Ishikawa (cell line): ENCODE measurements at regions not wholly inside any gene's neighbourhood (a gene's known extent, or its start where the extent isn't known, plus 50 kb on each side); places are given as distances from the start of the nearest gene placed in this dataset.

ENCODE experiments used
- CEBPB ChIP-seq: IDR thresholded peaks from 2 replicates; pipeline ENCODE4 v1.6.1; 2012
- CREB1 ChIP-seq: IDR thresholded peaks from 2 replicates; pipeline ENCODE4 v1.6.1; 2012; ENCODE audit warnings: low read depth
- EGR1 ChIP-seq: IDR thresholded peaks from 2 replicates; pipeline ENCODE4 v1.6.1; 2012
- EP300 ChIP-seq: IDR thresholded peaks from 2 replicates; pipeline ENCODE4 v1.6.1; 2012; ENCODE audit warnings: borderline replicate concordance
- FOXM1 ChIP-seq: IDR thresholded peaks from 2 replicates; pipeline ENCODE4 v1.6.1; 2012; ENCODE audit warnings: low read depth, borderline replicate concordance
- MAX ChIP-seq: IDR thresholded peaks from 2 replicates; pipeline ENCODE4 v1.6.1; 2012
- NFIC ChIP-seq: IDR thresholded peaks from 2 replicates; pipeline ENCODE4 v1.6.1; 2012
- RAD21 ChIP-seq: IDR thresholded peaks from 2 replicates; pipeline ENCODE4 v1.6.1; 2012; ENCODE audit warnings: low read depth
- REST ChIP-seq: IDR thresholded peaks from 2 replicates; pipeline ENCODE4 v1.6.1; 2012; ENCODE audit warnings: low read depth, mild to moderate bottlenecking
- TAF1 ChIP-seq: IDR thresholded peaks from 2 replicates; pipeline ENCODE4 v1.6.1; 2012; ENCODE audit warnings: low read depth, mild to moderate bottlenecking
- TCF12 ChIP-seq: IDR thresholded peaks from 2 replicates; pipeline ENCODE4 v1.6.1; 2012; ENCODE audit warnings: low read depth
- USF1 ChIP-seq: IDR thresholded peaks from 2 replicates; pipeline ENCODE4 v1.6.1; 2012
- YY1 ChIP-seq: IDR thresholded peaks from 2 replicates; pipeline ENCODE4 v1.6.1; 2012; ENCODE audit warnings: low read depth
- ZBTB7A ChIP-seq: IDR thresholded peaks from 2 replicates; pipeline ENCODE4 v1.6.1; 2012; ENCODE audit warnings: low read depth

GRCh38 chr4:58093352-58093751, 983.2 kb upstream of the IGFBP7 start:
- TF ChIP-seq EGR1 (no peak), NFIC (no peak), RAD21 (no peak), EP300 (no peak), YY1 (no peak), TCF12 (no peak), CREB1 (no peak), TAF1 (no peak), FOXM1 (no peak), REST (no peak), CEBPB (no peak), MAX (no peak), USF1 (no peak), ZBTB7A (no peak)
